Stimulated activated CD4-positive, alpha-beta T cell treated with anti-CD3 and anti-CD28 coated beads, Interleukin-12 subunit alpha, Interleukin-12 subunit beta, amount 100 ng/mL, for 48 hours (primary cell): ENCODE measurements at regions not wholly inside any gene's neighbourhood (a gene's known extent, or its start where the extent isn't known, plus 50 kb on each side); places are given as distances from the start of the nearest gene placed in this dataset.
"Not testable (repeated sequence)": the region's sequence is repeated elsewhere in the genome, so short reads cannot be mapped to it uniquely, and the experiment has no call there.

Experiments
- DNase-seq, 3 donors: peaks; one replicate each; pipeline ENCODE4 v3.0.0-alpha.2; 2020; ENCODE audit warnings: low read depth in 2 of 3, low spot score in 1 of 3

DNA sequence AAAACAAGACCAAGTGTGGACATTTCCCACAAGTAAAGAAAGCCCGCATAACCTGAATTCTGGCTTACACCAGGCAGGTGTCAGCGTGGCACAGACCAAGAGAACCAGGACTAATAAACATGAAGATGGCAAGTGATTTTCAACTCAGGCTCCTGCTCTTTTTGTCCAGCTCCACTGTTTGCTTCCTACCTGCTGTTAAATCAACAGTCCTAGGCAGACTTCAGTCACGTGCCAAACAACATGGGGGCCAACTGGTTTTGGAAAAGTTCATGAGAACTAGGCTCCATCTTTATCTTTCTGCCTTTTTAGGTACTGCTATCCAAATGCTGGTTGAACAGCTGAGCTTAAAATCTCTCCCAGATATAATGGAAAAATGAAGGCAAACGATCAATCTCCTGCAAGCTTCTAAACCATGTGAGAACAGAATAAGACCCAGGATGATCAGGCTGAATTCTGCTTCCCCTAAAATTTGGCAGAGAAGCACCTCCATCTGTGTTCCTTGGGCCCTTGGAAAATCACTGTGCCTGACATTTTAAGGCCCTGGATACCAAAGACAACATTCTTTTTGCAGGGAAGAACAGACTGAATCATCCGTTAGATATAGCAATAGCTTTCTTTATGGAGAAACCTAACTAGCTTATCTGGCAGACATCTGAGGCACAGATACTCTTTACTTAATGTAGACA lies 215.6 kb upstream of the USP15 start:
- no peak for DNase-seq

DNA sequence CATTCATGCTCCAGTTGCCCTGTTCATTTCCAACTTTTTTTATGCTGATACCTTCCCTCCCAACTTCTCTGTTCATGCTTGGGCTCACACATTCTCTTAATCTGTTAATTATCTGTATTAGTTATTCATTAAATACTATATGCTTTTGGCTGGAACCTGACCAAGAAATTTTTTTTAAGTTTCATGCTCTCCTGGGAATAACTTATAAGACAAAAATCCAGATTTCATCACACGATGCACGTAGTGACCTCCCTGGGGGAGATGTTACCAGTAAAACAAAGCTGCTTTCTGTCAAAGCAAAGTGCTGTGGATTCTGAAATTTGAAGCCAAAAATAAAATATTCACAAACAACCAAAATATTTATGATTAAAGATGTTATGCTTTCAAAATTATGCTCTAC lies 215.0 kb upstream of the USP15 start:
- DNase-seq: no peak

GRCh38 chr12:62050785-62051184 lies 209.4 kb upstream of the USP15 start:
- no peak for DNase-seq

GRCh38 chr12:62069976-62070375 lies 190.2 kb upstream of the USP15 start:
- DNase-seq: no peak

DNA sequence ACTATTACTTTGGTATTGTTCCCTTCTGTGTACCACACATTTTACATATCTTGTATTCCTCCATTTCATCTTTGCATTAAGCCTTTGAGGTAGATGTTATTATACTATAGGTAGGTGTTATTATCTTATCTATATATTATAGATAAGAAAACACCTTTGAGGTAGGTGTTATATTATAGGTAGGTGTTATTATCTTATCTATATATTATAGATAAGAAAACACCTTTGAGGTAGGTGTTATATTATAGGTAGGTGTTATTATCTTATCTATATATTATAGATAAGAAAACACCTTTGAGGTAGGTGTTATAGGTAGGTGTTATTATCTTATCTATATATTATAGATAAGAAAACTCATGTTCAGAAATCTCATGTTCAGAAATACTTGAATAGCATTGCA lies 187.0 kb upstream of the USP15 start:
- not testable (repeated sequence) for DNase-seq

GRCh38 chr12:62075870-62076269 lies 184.3 kb upstream of the USP15 start:
- DNase-seq: no peak

GRCh38 chr12:62078020-62078419 lies 182.2 kb upstream of the USP15 start:
- no peak for DNase-seq

- DNase-seq: no peak
These were observed 177.8 kb upstream of the USP15 start for GRCh38 chr12:62082448-62082847.

DNA sequence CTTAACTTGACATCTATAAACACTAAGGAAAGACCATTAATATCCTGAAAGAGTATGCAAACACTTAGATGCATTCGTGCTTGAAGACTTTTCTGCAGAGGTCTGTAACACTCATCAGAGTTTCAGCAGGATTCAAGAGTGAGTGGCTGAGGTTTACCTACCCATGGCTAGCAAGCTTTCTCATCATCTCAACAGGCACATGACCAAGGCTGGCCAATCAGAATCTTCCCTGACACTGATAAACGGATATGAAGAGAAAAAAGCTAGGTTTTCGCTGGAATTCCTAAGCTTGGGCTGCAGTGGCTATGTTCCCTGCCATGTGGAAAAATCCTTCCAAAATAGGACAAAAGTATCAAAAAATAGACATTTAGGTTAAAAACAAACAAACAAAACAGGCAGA lies 162.1 kb upstream of the USP15 start:
- no peak for DNase-seq

GRCh38 chr12:62103748-62104147 lies 156.5 kb upstream of the USP15 start:
- no peak for DNase-seq

GRCh38 chr12:62106547-62107185 lies 153.5 kb upstream of the USP15 start:
- DNase-seq: no peak

- DNase-seq: no peak
These were observed 146.7 kb upstream of the USP15 start for GRCh38 chr12:62113366-62114011.

DNA sequence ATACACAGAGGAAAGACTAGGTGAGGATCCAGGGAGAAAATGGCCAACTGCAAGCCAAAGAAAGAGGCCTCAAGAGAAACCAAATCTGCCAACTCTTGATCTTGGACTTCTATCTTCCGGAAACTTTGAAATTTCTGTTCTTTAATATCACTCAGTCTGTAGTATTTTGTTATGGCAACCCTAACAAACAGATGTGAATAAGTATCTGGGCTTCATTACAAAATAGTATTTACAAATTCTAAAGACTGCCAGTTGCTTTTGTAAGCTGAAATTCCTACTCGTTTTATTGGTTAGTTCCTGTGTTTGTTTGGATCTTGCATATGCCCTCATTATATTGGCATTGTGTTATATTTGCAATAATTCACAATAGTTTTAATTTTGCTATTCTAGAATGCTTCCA lies 143.2 kb upstream of the USP15 start:
- no peak for DNase-seq

- peak; percentile 8 to 20 (median 12) for DNase-seq
These were observed 136.4 kb upstream of the USP15 start for GRCh38 chr12:62123721-62124203.

- DNase-seq: no peak
These were observed 132.7 kb upstream of the USP15 start for GRCh38 chr12:62127516-62127915.

GRCh38 chr12:62128175-62128975 lies 131.8 kb upstream of the USP15 start:
- no peak for DNase-seq

- DNase-seq: no peak
These were observed 130.9 kb upstream of the USP15 start for GRCh38 chr12:62129291-62129690.

DNA sequence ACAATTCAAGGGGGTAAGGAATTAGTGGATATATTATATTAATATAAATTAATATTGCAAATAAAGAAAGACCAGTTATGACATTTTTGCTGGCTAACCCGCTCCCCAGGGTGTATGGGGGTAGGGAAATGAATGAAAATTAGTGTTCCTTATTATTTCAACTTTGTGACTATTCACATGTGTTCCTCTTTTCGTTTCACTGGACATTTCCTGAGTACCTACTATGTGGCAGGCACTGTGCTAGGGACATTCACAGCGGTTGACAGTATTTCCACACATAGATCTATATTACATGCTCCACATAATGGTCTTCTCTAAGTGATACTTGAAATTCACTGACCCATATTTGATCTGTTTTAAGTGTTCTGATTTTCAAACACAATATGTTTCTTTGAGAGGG lies 129.8 kb upstream of the USP15 start:
- DNase-seq: no peak

- no peak for DNase-seq
These were observed 129.2 kb upstream of the USP15 start for GRCh38 chr12:62130834-62131552.

DNA sequence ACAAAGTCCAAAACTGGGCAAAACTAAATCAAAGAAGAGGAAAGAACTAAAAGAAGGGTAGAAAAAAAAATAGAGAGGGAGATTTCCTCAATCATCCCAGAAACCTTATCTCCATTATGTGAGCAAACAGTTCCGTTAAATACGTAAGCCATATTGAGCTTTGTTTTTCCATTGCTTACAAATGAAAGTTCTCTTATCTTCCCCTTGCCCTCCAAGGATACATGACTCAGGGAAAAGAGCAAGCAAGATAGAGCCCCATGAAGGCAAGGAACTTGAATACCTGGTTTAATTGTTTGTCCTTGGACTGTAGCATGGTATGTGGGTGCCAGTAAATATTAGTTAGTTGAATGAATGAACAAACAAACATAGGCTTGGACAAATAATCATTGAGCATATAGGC lies 126.8 kb upstream of the USP15 start:
- DNase-seq: no peak
